ENCODE measurements at regions not wholly inside any gene's neighbourhood (a gene's known extent, or its start where the extent isn't known, plus 50 kb on each side); places are given as distances from the start of the nearest gene placed in this dataset.

Small RNA genes lying in the stretch of these regions (small RNA-seq; reads per million reads assigned to genes)
- gene RF00635 (ENCODE audit: insufficient read depth in 2 of 3, insufficient read length in 3 of 3, low read depth in 2 of 3, low replicate concordance in 1 of 3): 0 reads per million in 3 experiments

Data from HepG2 (cell line).